IMR-90 (cell line): ENCODE measurements at regions not wholly inside any gene's neighbourhood (a gene's known extent, or its start where the extent isn't known, plus 50 kb on each side); places are given as distances from the start of the nearest gene placed in this dataset.
A peak's percentile ranks its signal among the peaks of the same experiment; 100 is the strongest.

Experiments
- ATAC-seq: fragments of 200-7000 bp; cut with Tn5 transposase; 2 replicates; pipeline ENCODE4 v1.9.1; 2020; ENCODE audit warnings: low read depth, mild to moderate bottlenecking, moderate library complexity
- BruUV-seq: library from RNA; stranded (reverse); fragments of 400-500 nt; replicated peaks from 2 replicates; lab custom pipeline; 2021; lab: Mats Ljungman, UMichigan
- CTCF ChIA-PET: fragments of 300-600 bp; formaldehyde crosslinking; extraction: SDS; loops from one replicate; lab custom pipeline; 2021; ENCODE audit warnings: antibody characterized with exemption; lab: Yijun Ruan, JAX
- POLR2A ChIA-PET: fragments of 300-600 bp; sonication (Branson Sonifier 250); formaldehyde crosslinking; loops from one replicate; lab custom pipeline; 2022; ENCODE audit warnings: antibody characterized with exemption; ENCODE audit not compliant: unreplicated experiment; lab: Charles Lee
- DNase-seq: peaks from one replicate; pipeline ENCODE4 v3.0.0; 2013
- H2AFZ ChIP-seq: replicated peaks from 2 replicates; pipeline ENCODE3; 2013; ENCODE audit warnings: low read length, mild to moderate bottlenecking; ENCODE audit not compliant: poor library complexity
- H2AK5ac ChIP-seq: 2 replicates; pipeline ENCODE4 v1.6.1; 2013; ENCODE audit warnings: low read depth, low read length, inconsistent platforms
- H2AK9ac ChIP-seq: replicated peaks from 2 replicates; pipeline ENCODE3; 2013; ENCODE audit warnings: mild to moderate bottlenecking, low read depth, low read length, moderate library complexity; ENCODE audit not compliant: poor library complexity
- H2BK120ac ChIP-seq: 2 replicates; pipeline ENCODE4 v1.6.1; 2013; ENCODE audit warnings: low read depth, low read length, inconsistent platforms
- H2BK15ac ChIP-seq: 3 replicates; pipeline ENCODE4 v1.6.1; 2013; ENCODE audit warnings: low read depth, low read length, inconsistent platforms
- H2BK20ac ChIP-seq: 2 replicates; pipeline ENCODE4 v1.6.1; 2013; ENCODE audit warnings: low read depth, mild to moderate bottlenecking, inconsistent platforms, low read length, moderate library complexity
- H2BK5ac ChIP-seq: 2 replicates; pipeline ENCODE4 v1.6.1; 2013; ENCODE audit warnings: mild to moderate bottlenecking, low read depth, low read length, inconsistent platforms; ENCODE audit not compliant: poor library complexity, severe bottlenecking
- H3K14ac ChIP-seq: replicated peaks from 2 replicates; pipeline ENCODE4 v1.6.1; 2013; ENCODE audit warnings: low read depth, low read length, inconsistent platforms
- H3K18ac ChIP-seq: 2 replicates; pipeline ENCODE4 v1.6.1; 2013; ENCODE audit warnings: low read depth, low read length, control low read depth
- H3K23ac ChIP-seq: 2 replicates; pipeline ENCODE4 v1.6.1; 2013; ENCODE audit warnings: low read depth, low read length, inconsistent platforms
- H3K27ac ChIP-seq: 2 replicates; pipeline ENCODE4 v1.5.1; 2013; ENCODE audit warnings: mild to moderate bottlenecking, control low read depth, low read length; ENCODE audit not compliant: insufficient read depth
- H3K27me3 ChIP-seq: 2 replicates; pipeline ENCODE4 v1.6.1; 2013; ENCODE audit warnings: low read length; ENCODE audit not compliant: control insufficient read depth, insufficient read depth
- H3K36me3 ChIP-seq: 2 replicates; pipeline ENCODE4 v1.6.1; 2013; ENCODE audit warnings: low read length, mixed read lengths; ENCODE audit not compliant: control insufficient read depth, insufficient read depth
- H3K4ac ChIP-seq: 2 replicates; pipeline ENCODE4 v1.6.1; 2013; ENCODE audit warnings: low read depth, low read length, inconsistent platforms
- H3K4me1 ChIP-seq: 2 replicates; pipeline ENCODE4 v1.6.1; 2013; ENCODE audit warnings: low read length, mixed read lengths; ENCODE audit not compliant: control insufficient read depth, insufficient read depth
- H3K4me2 ChIP-seq: 2 replicates; pipeline ENCODE4 v1.6.1; 2013; ENCODE audit warnings: low read depth, mild to moderate bottlenecking, control low read depth, low read length, moderate library complexity
- H3K4me3 ChIP-seq: 2 replicates; pipeline ENCODE4 v1.5.1; 2013; ENCODE audit warnings: low read depth, mild to moderate bottlenecking, control low read depth, low read length, moderate library complexity; ENCODE audit not compliant: insufficient read depth
- H3K56ac ChIP-seq: 2 replicates; pipeline ENCODE4 v1.6.1; 2013; ENCODE audit warnings: low read length, inconsistent platforms; ENCODE audit not compliant: insufficient read depth; ENCODE audit errors: extremely low read depth
- H3K79me1 ChIP-seq, 2 experiments: 2 replicates each; pipeline ENCODE4 v1.6.1; 2013; ENCODE audit warnings: low read length in 2 of 2, inconsistent platforms in 1 of 2, low read depth in 1 of 2
- H3K9ac ChIP-seq: 2 replicates; pipeline ENCODE4 v1.6.1; 2013; ENCODE audit warnings: low read depth, low read length, control low read depth
- H3K9me1 ChIP-seq: 2 replicates; pipeline ENCODE4 v1.6.1; 2013; ENCODE audit warnings: low read length, inconsistent platforms; ENCODE audit not compliant: insufficient read depth
- H3K9me3 ChIP-seq: 2 replicates; pipeline ENCODE4 v1.6.1; 2013; ENCODE audit warnings: low read length; ENCODE audit not compliant: control insufficient read depth, insufficient read depth
- H4K20me1 ChIP-seq: 2 replicates; pipeline ENCODE4 v1.6.1; 2013; ENCODE audit warnings: low read length, inconsistent platforms; ENCODE audit not compliant: insufficient read depth
- H4K5ac ChIP-seq: 2 replicates; pipeline ENCODE4 v1.6.1; 2013; ENCODE audit warnings: mild to moderate bottlenecking, low read depth, low read length, control low read depth
- H4K8ac ChIP-seq, 2 experiments: 2 replicates each; pipeline ENCODE4 v1.6.1; 2013; ENCODE audit warnings: low read depth in 2 of 2, low read length in 2 of 2, control low read depth in 1 of 2, inconsistent platforms in 1 of 2
- H4K91ac ChIP-seq: 2 replicates; pipeline ENCODE4 v1.6.1; 2013; ENCODE audit warnings: low read depth, low read length, inconsistent platforms; ENCODE audit not compliant: insufficient read depth
- CTCF ChIP-seq: conservative IDR thresholded peaks from 2 replicates; pipeline ENCODE4 v1.5.1; 2012; ENCODE audit warnings: mild to moderate bottlenecking, low read depth, low read length, improper control_type of control experiment
- FOS ChIP-seq: fragments of 150-350 bp; IDR thresholded peaks from 2 replicates; pipeline ENCODE4 v1.6.1; 2016; ENCODE audit warnings: low read depth, low read length
- NFE2L2 ChIP-seq: fragments of 150-350 bp; IDR thresholded peaks from 2 replicates; pipeline ENCODE4 v1.6.1; 2016; ENCODE audit warnings: low read depth, mild to moderate bottlenecking, low read length
- USF2 ChIP-seq: fragments of 150-350 bp; IDR thresholded peaks from 2 replicates; pipeline ENCODE4 v1.6.1; 2017; ENCODE audit warnings: mild to moderate bottlenecking, antibody characterized with exemption, low read length, low read depth
- WGBS, 2 experiments: methylation state at CpG; one replicate each; pipeline versions ENCODE4 v1.1.5 to v1.1.7; 2013; ENCODE audit warnings: missing lambda C conversion rate in 2 of 2; ENCODE audit not compliant: insufficient read length in 1 of 2; ENCODE audit errors: extremely low coverage in 2 of 2; 5-methylcytosine and 5-hydroxymethylcytosine counted together
- dilution Hi-C: fragments of 300-500 bp; cut with HindIII; formaldehyde crosslinking; loops from one replicate; pipeline ENCODE4 v1.14.3; 2018; ENCODE audit warnings: low sequenced_read_pairs; ENCODE audit not compliant: unreplicated experiment
- in situ Hi-C: fragments of 300-500 bp; cut with MboI; formaldehyde crosslinking; loops from 3 replicates; pipeline ENCODE4 v1.14.3; 2019; ENCODE audit warnings: low sequenced_read_pairs, inconsistent platforms, mixed read lengths
- intact Hi-C: fragments of 100-400 bp; cut with micrococcal nuclease; formaldehyde crosslinking; loops from 2 replicates; pipeline ENCODE4 v1.10.0; 2022

GRCh38 chr19:30755581-30755980 lies 383.4 kb downstream of the ZNF536 start:
- Histone ChIP-seq H3K4me2 (no peak overlapping the region), H4K8ac (no peak overlapping the region), H3K9ac (no peak overlapping the region), H3K23ac (no peak overlapping the region), H4K5ac (no peak overlapping the region), H3K18ac (no peak overlapping the region), H2BK5ac (no peak overlapping the region), H3K9me3 (no peaks in the 10 kb centered on the region), H2BK20ac (no peak overlapping the region), H4K20me1 (no peaks in the 10 kb centered on the region), H3K27me3 (no peaks in the 10 kb centered on the region), H3K4me1 (no peaks in the 10 kb centered on the region), H3K14ac (no peak overlapping the region), H4K91ac (no peak overlapping the region), H2BK15ac (no peak overlapping the region), H2AK5ac (no peak overlapping the region), H3K79me1 (no peaks in the 10 kb centered on the region), H3K9me1 (no peaks in the 10 kb centered on the region), H3K4ac (no peak overlapping the region), H2AK9ac (peak overlapping the region; percentile 50), H3K56ac (no peak overlapping the region), H3K36me3 (no peaks in the 10 kb centered on the region), H3K27ac (no peak overlapping the region), H2AFZ (no peak overlapping the region), H3K4me3 (no peak overlapping the region), H2BK120ac (no peak overlapping the region)
- in situ Hi-C loops (no loop called here), dilution Hi-C loops (no loop called here), intact Hi-C loops (no loop called here)
- DNase-seq (no peak), ATAC-seq (no peak)
- CTCF ChIA-PET: no interaction called here
- no peak for TF ChIP-seq FOS
- no peak for TF ChIP-seq USF2
- TF ChIP-seq NFE2L2: no peak
- TF ChIP-seq CTCF: no peak
- WGBS, 2 experiments: 60% methylated on average over 1 of the region's 7 CpGs; no CpG with 5 or more reads in 1 of the 2 experiments
- POLR2A ChIA-PET: no interaction called here
- no TSS peak for BruUV-seq
